HCT116 (cell line): ENCODE measurements at regions not wholly inside any gene's neighbourhood (a gene's known extent, or its start where the extent isn't known, plus 50 kb on each side); places are given as distances from the start of the nearest gene placed in this dataset.

Experiments
- ATAC-seq: fragments of 200-7000 bp; cut with Tn5 transposase; 2 replicates; pipeline ENCODE4 v1.9.1; 2020; ENCODE audit warnings: mild to moderate bottlenecking, moderate library complexity
- BruUV-seq: library from RNA; stranded (reverse); fragments of 400-500 nt; replicated peaks from 2 replicates; lab custom pipeline; 2021; lab: Mats Ljungman, UMichigan
- CTCF ChIA-PET: fragments of 300-600 bp; sonication (Branson Sonifier 250); formaldehyde crosslinking; loops from one replicate; lab custom pipeline; 2021; ENCODE audit warnings: antibody characterized with exemption; lab: Charles Lee
- POLR2A ChIA-PET: fragments of 300-600, 350-600 bp; sonication (Branson Sonifier 250); formaldehyde crosslinking; loops from one replicate; lab custom pipeline; 2021; ENCODE audit warnings: antibody characterized with exemption; lab: Charles Lee
- RAD21 ChIA-PET, 2 experiments: fragments of 300-600 bp; sonication (Branson Sonifier 250); formaldehyde crosslinking; loops; one replicate each; lab custom pipeline; 2023; ENCODE audit warnings: low total read pairs in 2 of 2; ENCODE audit not compliant: uncharacterized antibody in 2 of 2, unreplicated experiment in 2 of 2, low non-redundant PET in 1 of 2; lab: Charles Lee
- DNase-seq: peaks from one replicate; pipeline ENCODE4 v3.0.0-alpha.2; 2010; ENCODE audit warnings: low read depth, low spot score
- H2AFZ ChIP-seq: fragments of 200-600 bp; shearing (Covaris generic), sonication (generic); 2 replicates; pipeline ENCODE4 v1.6.1; 2017; ENCODE audit warnings: low read depth, mixed run types, mixed read lengths, antibody characterized with exemption, low read length; ENCODE audit not compliant: poor library complexity, severe bottlenecking
- H3K27ac ChIP-seq: 2 replicates; pipeline ENCODE4 v1.5.1; 2012; ENCODE audit warnings: low read depth, low read length
- H3K27me3 ChIP-seq: fragments of 200-600 bp; sonication (generic); 2 replicates; pipeline ENCODE4 v1.6.1; 2016; ENCODE audit warnings: mixed run types, low read length, mixed read lengths; ENCODE audit not compliant: insufficient read depth
- H3K36me3 ChIP-seq, 2 experiments: fragments of 200-500 bp in 1 of 2; fragments of 200-600 bp in 1 of 2; sonication (Bioruptor generic) in 1 of 2; sonication (generic) in 1 of 2; 2 replicates each; pipeline versions ENCODE4 v1.5.1 to v1.6.1; 2014 to 2016; ENCODE audit warnings: low read length in 2 of 2, inconsistent platforms in 1 of 2, mixed read lengths in 1 of 2, mixed run types in 1 of 2; ENCODE audit not compliant: insufficient read depth in 2 of 2, control insufficient read depth in 1 of 2
- H3K4me1 ChIP-seq, 2 experiments: fragments of 200-600 bp in 1 of 2; sonication (generic) in 1 of 2; 2 replicates each; pipeline versions ENCODE4 v1.5.1 to v1.6.1; 2012 to 2017; ENCODE audit warnings: low read length in 2 of 2, inconsistent platforms in 1 of 2, mild to moderate bottlenecking in 1 of 2, mixed read lengths in 1 of 2, mixed run types in 1 of 2, moderate library complexity in 1 of 2; ENCODE audit not compliant: insufficient read depth in 2 of 2, control insufficient read depth in 1 of 2
- H3K4me2 ChIP-seq: fragments of 200-600 bp; sonication (generic); 2 replicates; pipeline ENCODE4 v1.6.1; 2017; ENCODE audit warnings: mixed run types, low read length, mixed read lengths
- H3K4me3 ChIP-seq, 2 experiments: fragments of 200-600 bp in 1 of 2; sonication (generic) in 1 of 2; replicated peaks in 1 of 2; 2 replicates each; pipeline ENCODE4 v1.5.1; 2011 to 2016; ENCODE audit warnings: low read length in 2 of 2, control low read depth in 1 of 2, low read depth in 1 of 2, mild to moderate bottlenecking in 1 of 2, mixed read lengths in 1 of 2, mixed run types in 1 of 2
- H3K79me2 ChIP-seq: fragments of 200-600 bp; sonication (generic); 2 replicates; pipeline ENCODE4 v1.6.1; 2017; ENCODE audit warnings: mild to moderate bottlenecking, mixed run types, low read length, moderate library complexity, mixed read lengths; ENCODE audit not compliant: insufficient read depth
- H3K9ac ChIP-seq: fragments of 200-600 bp; sonication (generic); 2 replicates; pipeline ENCODE4 v1.6.1; 2016; ENCODE audit warnings: low read length, mixed read lengths
- H3K9me2 ChIP-seq: fragments of 200-600 bp; sonication (generic), shearing (Covaris generic); 2 replicates; pipeline ENCODE4 v1.6.1; 2017; ENCODE audit warnings: mixed run types, mild to moderate bottlenecking, moderate library complexity; ENCODE audit not compliant: insufficient read depth
- H3K9me3 ChIP-seq, 2 experiments: fragments of 200-500 bp in 1 of 2; fragments of 200-600 bp in 1 of 2; sonication (Bioruptor generic) in 1 of 2; sonication (generic) in 1 of 2; 2 replicates each; pipeline ENCODE4 v1.6.1; 2014 to 2017; ENCODE audit warnings: low read length in 2 of 2, mixed read lengths in 2 of 2, inconsistent platforms in 1 of 2, low read depth in 1 of 2, mild to moderate bottlenecking in 1 of 2, mixed run types in 1 of 2, moderate library complexity in 1 of 2; ENCODE audit not compliant: control insufficient read depth in 1 of 2, insufficient read depth in 1 of 2
- H4K20me1 ChIP-seq: fragments of 200-600 bp; sonication (generic), shearing (Covaris generic); 2 replicates; pipeline ENCODE4 v1.6.1; 2017; ENCODE audit warnings: mixed run types, mild to moderate bottlenecking, moderate library complexity; ENCODE audit not compliant: insufficient read depth
- CBX3 ChIP-seq: IDR thresholded peaks from 2 replicates; pipeline ENCODE4 v1.6.1; 2012; ENCODE audit warnings: low read depth
- CEBPB ChIP-seq: IDR thresholded peaks from 2 replicates; pipeline ENCODE4 v1.6.1; 2012; ENCODE audit warnings: low read depth
- CTCF ChIP-seq, 3 experiments: fragments of 200-600 bp in 1 of 3; sonication (generic) in 1 of 3; IDR thresholded peaks in 2 of 3; conservative IDR thresholded peaks in 1 of 3; 2 replicates each; pipeline ENCODE4 v1.5.1; 2012 to 2017; ENCODE audit warnings: low read depth in 2 of 3, low read length in 2 of 3, antibody characterized with exemption in 1 of 3, borderline replicate concordance in 1 of 3, control low read depth in 1 of 3, mild to moderate bottlenecking in 1 of 3, mixed read lengths in 1 of 3, mixed run types in 1 of 3, moderate library complexity in 1 of 3; ENCODE audit not compliant: insufficient read depth in 1 of 3
- EGR1 ChIP-seq: IDR thresholded peaks from 2 replicates; pipeline ENCODE4 v1.6.1; 2012; ENCODE audit warnings: low read depth
- EZH2 ChIP-seq: fragments of 200-600 bp; sonication (generic); IDR thresholded peaks from 2 replicates; pipeline ENCODE4 v1.6.1; 2017; ENCODE audit warnings: antibody characterized with exemption, mixed run types
- EZH2phosphoT487 ChIP-seq: fragments of 200-600 bp; IDR thresholded peaks from 2 replicates; pipeline ENCODE4 v1.6.1; 2018; ENCODE audit warnings: antibody characterized with exemption, borderline replicate concordance
- FOSL1 ChIP-seq: IDR thresholded peaks from 2 replicates; pipeline ENCODE4 v1.6.1; 2012; ENCODE audit warnings: low read depth
- POLR2A ChIP-seq: IDR thresholded peaks from 2 replicates; pipeline ENCODE4 v1.7.0; 2011; ENCODE audit warnings: borderline replicate concordance; ENCODE audit not compliant: insufficient read depth, insufficient read length; ENCODE audit errors: extremely low read depth
- POLR2AphosphoS5 ChIP-seq: IDR thresholded peaks from 2 replicates; pipeline ENCODE4 v1.6.1; 2011; ENCODE audit warnings: mild to moderate bottlenecking, low read depth, low read length, moderate library complexity
- RAD21 ChIP-seq: IDR thresholded peaks from 2 replicates; pipeline ENCODE4 v1.6.1; 2012; ENCODE audit warnings: low read depth, mild to moderate bottlenecking
- SIN3A ChIP-seq: IDR thresholded peaks from 2 replicates; pipeline ENCODE4 v1.6.1; 2012; ENCODE audit warnings: low read depth
- SP1 ChIP-seq: IDR thresholded peaks from 2 replicates; pipeline ENCODE4 v1.6.1; 2012; ENCODE audit warnings: low read depth
- TCF7L2 ChIP-seq: IDR thresholded peaks from 2 replicates; pipeline ENCODE4 v1.7.0; 2011; ENCODE audit warnings: borderline replicate concordance, inconsistent platforms; ENCODE audit not compliant: insufficient read depth, insufficient read length; ENCODE audit errors: extremely low read depth
- ZNF274 ChIP-seq: fragments of 200-500 bp; sonication (Bioruptor generic); IDR thresholded peaks from 2 replicates; pipeline ENCODE4 v1.6.1; 2014; ENCODE audit warnings: mild to moderate bottlenecking, low read depth, low read length, inconsistent platforms
- intact Hi-C: fragments of 100-400 bp; cut with micrococcal nuclease; formaldehyde crosslinking; loops from 2 replicates; pipeline ENCODE4 v1.10.0; 2022
- TF ChIP-seq, protein P1 (sequence below): IDR thresholded peaks from 2 replicates; pipeline ENCODE4 v1.6.1; 2012; ENCODE audit warnings: low read depth
- TF ChIP-seq, protein P2 (sequence below): IDR thresholded peaks from 2 replicates; pipeline ENCODE4 v1.6.1; 2012

GRCh38 chr5:32889078-32889477 is 178.0 kb downstream of the NPR3 start:
- no peak overlapping the region for H3K27ac ChIP-seq
- CTCF ChIA-PET = no interaction called here
- H3K9ac ChIP-seq = no peak overlapping the region
- no peaks in the 10 kb centered on the region for H3K27me3 ChIP-seq
- DNase-seq = no peak
- H3K4me2 ChIP-seq = no peak overlapping the region
- RAD21 ChIA-PET = no interaction called here
- TF ChIP-seq CBX3 (no peak), EGR1 (no peak), RAD21 (no peak), POLR2A (no peak), FOSL1 (no peak)
- TF ChIP-seq, all 23 proteins: peak for 0
- Histone ChIP-seq H2AFZ (no peak overlapping the region), H3K4me3 (no peak overlapping the region), H3K4me1 (no peaks in the 10 kb centered on the region), H4K20me1 (no peaks in the 10 kb centered on the region), H3K9me2 (no peaks in the 10 kb centered on the region), H3K36me3 (no peaks in the 10 kb centered on the region), H3K9me3 (no peaks in the 10 kb centered on the region), H3K79me2 (no peaks in the 10 kb centered on the region)
- no TSS peak for BruUV-seq
- intact Hi-C loops = no loop called here
- POLR2A ChIA-PET = no interaction called here
- no peak for ATAC-seq

GRCh38 chr5:32903613-32904012 is 192.5 kb downstream of the NPR3 start:
- H4K20me1 ChIP-seq = no peaks in the 10 kb centered on the region
- H3K27me3 ChIP-seq = no peaks in the 10 kb centered on the region
- intact Hi-C loops = no loop called here
- H3K27ac ChIP-seq = no peak overlapping the region
- ChIA-PET RAD21 (no interaction called here), POLR2A (no interaction called here), CTCF (no interaction called here)
- H3K79me2 ChIP-seq = no peaks in the 10 kb centered on the region
- H2AFZ ChIP-seq = no peak overlapping the region
- no peaks in the 10 kb centered on the region for H3K9me2 ChIP-seq
- no peaks in the 10 kb centered on the region for H3K36me3 ChIP-seq
- H3K4me2 ChIP-seq = no peak overlapping the region
- H3K4me1 ChIP-seq = no peaks in the 10 kb centered on the region
- DNase-seq (no peak), ATAC-seq (no peak)
- H3K9me3 ChIP-seq = no peaks in the 10 kb centered on the region
- BruUV-seq = no TSS peak
- H3K4me3 ChIP-seq = no peak overlapping the region
- H3K9ac ChIP-seq = no peak overlapping the region
- TF ChIP-seq SP1 (no peak), CEBPB (no peak), EGR1 (no peak), EZH2phosphoT487 (no peak), SIN3A (no peak), TCF7L2 (no peak), POLR2A (no peak), ZNF274 (no peak), CBX3 (no peak), EZH2 (no peak), FOSL1 (no peak), CTCF (IDR thresholded peaks at IDR 0.05 in 2 of 3, conservative IDR thresholded peaks at IDR 0.05 in 1 of 3; ENCODE audit: borderline replicate concordance in 1 of 3, insufficient read depth in 1 of 3, low read depth in 2 of 3, low read length in 2 of 3) (no peak), POLR2AphosphoS5 (no peak), RAD21 (no peak)
- TF ChIP-seq, protein P1, sequence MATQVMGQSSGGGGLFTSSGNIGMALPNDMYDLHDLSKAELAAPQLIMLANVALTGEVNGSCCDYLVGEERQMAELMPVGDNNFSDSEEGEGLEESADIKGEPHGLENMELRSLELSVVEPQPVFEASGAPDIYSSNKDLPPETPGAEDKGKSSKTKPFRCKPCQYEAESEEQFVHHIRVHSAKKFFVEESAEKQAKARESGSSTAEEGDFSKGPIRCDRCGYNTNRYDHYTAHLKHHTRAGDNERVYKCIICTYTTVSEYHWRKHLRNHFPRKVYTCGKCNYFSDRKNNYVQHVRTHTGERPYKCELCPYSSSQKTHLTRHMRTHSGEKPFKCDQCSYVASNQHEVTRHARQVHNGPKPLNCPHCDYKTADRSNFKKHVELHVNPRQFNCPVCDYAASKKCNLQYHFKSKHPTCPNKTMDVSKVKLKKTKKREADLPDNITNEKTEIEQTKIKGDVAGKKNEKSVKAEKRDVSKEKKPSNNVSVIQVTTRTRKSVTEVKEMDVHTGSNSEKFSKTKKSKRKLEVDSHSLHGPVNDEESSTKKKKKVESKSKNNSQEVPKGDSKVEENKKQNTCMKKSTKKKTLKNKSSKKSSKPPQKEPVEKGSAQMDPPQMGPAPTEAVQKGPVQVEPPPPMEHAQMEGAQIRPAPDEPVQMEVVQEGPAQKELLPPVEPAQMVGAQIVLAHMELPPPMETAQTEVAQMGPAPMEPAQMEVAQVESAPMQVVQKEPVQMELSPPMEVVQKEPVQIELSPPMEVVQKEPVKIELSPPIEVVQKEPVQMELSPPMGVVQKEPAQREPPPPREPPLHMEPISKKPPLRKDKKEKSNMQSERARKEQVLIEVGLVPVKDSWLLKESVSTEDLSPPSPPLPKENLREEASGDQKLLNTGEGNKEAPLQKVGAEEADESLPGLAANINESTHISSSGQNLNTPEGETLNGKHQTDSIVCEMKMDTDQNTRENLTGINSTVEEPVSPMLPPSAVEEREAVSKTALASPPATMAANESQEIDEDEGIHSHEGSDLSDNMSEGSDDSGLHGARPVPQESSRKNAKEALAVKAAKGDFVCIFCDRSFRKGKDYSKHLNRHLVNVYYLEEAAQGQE = no peak
- TF ChIP-seq, protein P2, sequence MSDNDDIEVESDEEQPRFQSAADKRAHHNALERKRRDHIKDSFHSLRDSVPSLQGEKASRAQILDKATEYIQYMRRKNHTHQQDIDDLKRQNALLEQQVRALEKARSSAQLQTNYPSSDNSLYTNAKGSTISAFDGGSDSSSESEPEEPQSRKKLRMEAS = no peak
